Left lung (tissue), 4 donors: ENCODE measurements at regions not wholly inside any gene's neighbourhood (a gene's known extent, or its start where the extent isn't known, plus 50 kb on each side); places are given as distances from the start of the nearest gene placed in this dataset.

Experiments used
- ATAC-seq: fragments of 200-7000 bp; cut with Tn5 transposase; one replicate; pipeline ENCODE4 v1.9.1; 2020; ENCODE audit warnings: moderate library complexity
- DNase-seq, 4 donors: peaks; one replicate each; pipeline ENCODE4 v3.0.0-alpha.2; 2013 to 2020
- H3K27ac ChIP-seq, 2 donors: fragments of 200-600 bp; sonication (generic) in 1 of 2; one replicate each; pipeline versions ENCODE4 v1.5.0 to v1.8.0; 2020 to 2021
- H3K27me3 ChIP-seq, 2 donors: fragments of 200-600 bp; sonication (generic) in 1 of 2; one replicate each; pipeline versions ENCODE4 v1.5.0 to v1.8.0; 2020 to 2021
- H3K36me3 ChIP-seq, 2 donors: fragments of 200-600 bp; sonication (generic) in 1 of 2; one replicate each; pipeline versions ENCODE4 v1.5.0 to v1.8.0; 2020 to 2021
- H3K4me1 ChIP-seq, 2 donors: fragments of 200-600 bp; one replicate each; pipeline ENCODE4 v1.8.0; 2021
- H3K4me3 ChIP-seq, 2 donors: fragments of 200-600 bp; sonication (generic) in 1 of 2; one replicate each; pipeline versions ENCODE4 v1.5.0 to v1.8.0; 2020 to 2021; ENCODE audit warnings: mild to moderate bottlenecking in 1 of 2
- H3K9me3 ChIP-seq, 2 donors: fragments of 200-600 bp; sonication (generic) in 1 of 2; one replicate each; pipeline versions ENCODE4 v1.5.0 to v1.8.0; 2020 to 2021
- CTCF ChIP-seq, 2 donors: fragments of 200-600 bp; sonication (generic) in 1 of 2; IDR thresholded peaks; one replicate each; pipeline versions ENCODE4 v1.5.0 to v1.8.0; 2021; ENCODE audit warnings: antibody characterized with exemption in 2 of 2
- intact Hi-C, 2 donors: fragments of 100-400 bp; cut with DNase I; formaldehyde crosslinking; loops; one replicate each; pipeline versions ENCODE4 v1.11.2 to v1.14.2; 2022
- donor health status: DM: no; HTN: yes; CAD: no.
- donor health status: DM: no; HTN: no; CAD: no.

DNA sequence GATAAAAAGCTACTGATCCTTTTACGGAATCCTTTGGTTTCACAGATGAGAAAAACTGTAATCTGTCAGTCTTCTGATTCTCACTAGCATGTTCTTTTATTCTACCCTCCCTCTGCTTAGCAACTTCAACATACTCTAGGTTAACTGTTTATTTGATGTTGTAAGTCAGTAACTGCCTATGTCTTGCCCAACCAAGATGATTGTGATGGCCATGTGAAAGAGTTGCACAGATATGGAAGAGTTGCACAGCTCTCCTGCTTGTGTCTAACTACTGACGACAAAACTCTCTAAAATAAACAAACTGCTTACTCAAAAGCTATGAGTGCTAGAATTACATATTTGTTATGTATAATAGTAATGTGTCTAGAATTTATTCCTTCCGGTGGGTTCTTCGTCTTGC, 227.3 kb upstream of the DAB2 start:
- no peak for ATAC-seq
- no peak for TF ChIP-seq CTCF (IDR thresholded peaks at IDR 0.05)
- Histone ChIP-seq H3K27ac (no peak overlapping the region), H3K36me3 (no peaks in the 10 kb centered on the region), H3K4me3 (no peak overlapping the region), H3K27me3 (no peaks in the 10 kb centered on the region), H3K4me1 (no peaks in the 10 kb centered on the region), H3K9me3 (no peaks in the 10 kb centered on the region)
- intact Hi-C loops, result no loop called here
- DNase-seq, result no peak

GRCh38 chr5:39650008-39650762, 225.4 kb upstream of the DAB2 start:
- DNase-seq (no peak), ATAC-seq (no peak)
- Histone ChIP-seq H3K27me3 (no peaks in the 10 kb centered on the region), H3K27ac (no peak overlapping the region), H3K4me1 (no peaks in the 10 kb centered on the region), H3K4me3 (no peak overlapping the region), H3K36me3 (no peaks in the 10 kb centered on the region), H3K9me3 (no peaks in the 10 kb centered on the region)
- intact Hi-C loops, result no loop called here
- TF ChIP-seq CTCF (IDR thresholded peaks at IDR 0.05), result no peak

DNA sequence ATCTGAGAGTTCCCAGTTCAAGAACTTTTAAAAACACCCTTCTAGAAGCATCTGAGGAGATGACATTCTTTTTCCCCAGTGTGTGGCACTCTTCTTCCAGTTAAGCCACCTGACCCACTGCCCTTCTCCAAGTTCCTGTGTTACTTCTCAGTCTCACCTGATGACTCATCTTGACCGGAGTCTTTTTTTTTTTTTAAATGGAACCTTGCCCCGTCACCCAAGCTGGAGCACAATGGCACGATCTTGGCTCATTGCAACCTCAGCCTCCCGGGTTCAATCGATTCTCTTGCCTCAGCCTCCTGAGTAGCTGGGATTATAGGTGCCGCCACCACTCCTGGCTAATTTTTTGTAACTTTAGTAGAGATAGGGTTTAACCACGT, 224.1 kb upstream of the DAB2 start:
- Histone ChIP-seq H3K27ac (no peak overlapping the region), H3K9me3 (no peaks in the 10 kb centered on the region), H3K4me3 (no peak overlapping the region), H3K27me3 (no peaks in the 10 kb centered on the region), H3K36me3 (no peaks in the 10 kb centered on the region), H3K4me1 (no peaks in the 10 kb centered on the region)
- intact Hi-C loops, result no loop called here
- DNase-seq (no peak), ATAC-seq (peak; percentile 12)
- TF ChIP-seq CTCF (IDR thresholded peaks at IDR 0.05), result no peak

DNA sequence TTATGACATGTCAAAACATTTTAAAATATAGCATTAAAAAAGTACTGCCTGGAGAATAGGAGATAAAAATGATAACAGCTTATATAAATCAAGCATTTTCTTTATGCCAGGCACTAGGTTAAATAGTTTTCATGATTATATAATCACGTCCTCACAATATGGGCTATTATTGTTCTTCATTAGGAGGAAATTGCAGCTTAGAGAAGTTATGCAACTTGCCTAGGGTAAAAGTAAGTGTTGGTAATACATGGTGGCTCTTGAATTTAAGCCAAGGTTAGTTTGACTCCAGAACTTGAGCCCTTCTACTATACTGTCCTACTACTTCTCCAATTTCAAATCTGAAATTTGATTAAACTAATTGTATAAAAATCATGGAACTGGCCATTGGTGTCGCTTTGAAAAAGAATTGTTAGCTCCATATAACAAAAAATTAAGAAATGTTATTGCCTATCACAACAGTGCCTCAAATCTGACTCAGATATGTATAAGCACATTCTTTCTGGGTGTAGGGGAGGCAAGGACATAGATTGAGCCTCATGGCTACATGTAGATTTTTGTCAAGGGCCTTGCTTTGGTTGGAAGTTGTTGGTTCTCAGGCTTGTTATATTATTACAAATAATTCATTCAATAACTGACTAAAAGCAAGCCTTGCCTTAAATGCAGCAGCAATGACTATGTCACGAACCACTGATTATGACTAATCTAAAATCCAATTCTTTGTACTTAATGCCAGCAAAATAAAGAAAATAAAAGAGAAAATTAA, 223.5 kb upstream of the DAB2 start:
- no peak for DNase-seq
- Histone ChIP-seq H3K4me3 (no peak overlapping the region), H3K27me3 (no peaks in the 10 kb centered on the region), H3K9me3 (no peaks in the 10 kb centered on the region), H3K4me1 (no peaks in the 10 kb centered on the region), H3K27ac (no peak overlapping the region), H3K36me3 (no peaks in the 10 kb centered on the region)
- no peak for ATAC-seq
- TF ChIP-seq CTCF (IDR thresholded peaks at IDR 0.05), result no peak
- intact Hi-C loops, result no loop called here

- Histone ChIP-seq H3K36me3 (no peaks in the 10 kb centered on the region), H3K27me3 (no peaks in the 10 kb centered on the region), H3K27ac (no peak overlapping the region), H3K4me3 (no peak overlapping the region), H3K9me3 (no peaks in the 10 kb centered on the region), H3K4me1 (no peaks in the 10 kb centered on the region)
- DNase-seq (no peak), ATAC-seq (no peak)
- no peak for TF ChIP-seq CTCF (IDR thresholded peaks at IDR 0.05)
- intact Hi-C loops, result no loop called here
Observed at GRCh38 chr5:39640552-39640951, 215.8 kb upstream of the DAB2 start.
